Tibial artery (tissue), 4 donors: ENCODE measurements at regions not wholly inside any gene's neighbourhood (a gene's known extent, or its start where the extent isn't known, plus 50 kb on each side); places are given as distances from the start of the nearest gene placed in this dataset.

Source experiments
- DNase-seq, 2 donors: peaks; one replicate each; pipeline ENCODE4 v3.0.0-alpha.2; 2019
- H3K27ac ChIP-seq, 2 donors: fragments of 200-600 bp; sonication (generic) in 1 of 2; 1 replicate in 1 of 2; 2 replicates in 1 of 2; pipeline ENCODE4 v1.5.1; 2018 to 2019; ENCODE audit warnings: mild to moderate bottlenecking in 1 of 2
- H3K27me3 ChIP-seq, 2 donors: fragments of 200-600 bp; sonication (generic) in 1 of 2; one replicate each; pipeline versions ENCODE4 v1.5.1 to v1.6.0; 2016 to 2019
- H3K36me3 ChIP-seq, 3 donors: fragments of 200-600 bp; sonication (generic) in 2 of 3; one replicate each; pipeline ENCODE4 v1.5.1; 2016 to 2019; ENCODE audit warnings: mild to moderate bottlenecking in 2 of 3
- H3K4me1 ChIP-seq, 4 donors: fragments of 200-600 bp; sonication (generic) in 2 of 4; 1 replicate in 3 of 4; 2 replicates in 1 of 4; pipeline ENCODE4 v1.5.1; 2016 to 2019
- H3K4me3 ChIP-seq, 2 donors: fragments of 200-600 bp; sonication (generic) in 1 of 2; 1 replicate in 1 of 2; 2 replicates in 1 of 2; pipeline ENCODE4 v1.5.1; 2018 to 2019; ENCODE audit warnings: mild to moderate bottlenecking in 2 of 2
- H3K9me3 ChIP-seq, 3 donors: fragments of 200-600 bp; sonication (generic) in 1 of 3; one replicate each; pipeline ENCODE4 v1.5.1; 2016 to 2019
- CTCF ChIP-seq, 2 experiments: fragments of 200-600 bp in 1 of 2; fragments of 450-650 bp in 1 of 2; IDR thresholded peaks; one replicate each; pipeline ENCODE4 v1.5.1; 2017 to 2019; ENCODE audit warnings: antibody characterized with exemption in 2 of 2, mild to moderate bottlenecking in 1 of 2, moderate library complexity in 1 of 2
- intact Hi-C: fragments of 100-400 bp; cut with DNase I; formaldehyde crosslinking; loops from one replicate; pipeline ENCODE4 v1.15.0; 2023; ENCODE audit warnings: low total_unique reads

DNA sequence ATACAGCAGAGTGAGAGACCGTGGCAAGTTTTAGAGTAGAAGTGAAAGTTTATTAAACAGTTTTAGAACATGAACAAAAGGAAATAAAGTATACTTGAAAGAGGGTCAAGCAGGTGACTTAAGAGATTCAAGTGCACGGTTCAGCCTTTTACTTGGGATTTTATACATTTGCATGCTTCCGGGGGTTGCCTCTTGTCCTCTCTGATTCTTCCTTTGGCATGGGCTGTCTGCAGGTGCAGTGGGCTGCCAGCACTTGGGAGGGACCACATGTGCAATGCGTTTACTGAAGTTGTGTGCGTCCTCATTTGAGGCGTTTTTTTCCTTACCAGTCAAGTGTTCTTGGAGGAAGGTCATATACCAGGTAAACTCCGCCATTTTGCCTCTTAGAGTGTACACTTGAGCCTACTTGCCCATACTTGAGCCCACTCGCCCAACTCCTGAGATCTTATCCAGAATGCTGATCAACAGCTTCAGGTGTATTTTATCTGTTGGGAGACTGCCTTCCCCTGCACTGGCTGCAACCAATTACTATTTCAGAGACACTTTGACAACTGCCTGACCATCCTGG is 195.2 kb downstream of the IRX5 start:
- no peaks in the 10 kb centered on the region for H3K27me3 ChIP-seq
- H3K36me3 ChIP-seq: no peaks in the 10 kb centered on the region
- no peak for DNase-seq
- H3K27ac ChIP-seq: no peak overlapping the region
- no peak for TF ChIP-seq CTCF (IDR thresholded peaks at IDR 0.05)
- intact Hi-C loops: no loop called here
- H3K9me3 ChIP-seq: peaks cover 0 to 12% (median 6%) of the 10 kb centered on the region in 3 donors
- no peak overlapping the region for H3K4me3 ChIP-seq
- H3K4me1 ChIP-seq: peaks cover 0 to 1% (median 0%) of the 10 kb centered on the region in 4 donors

DNA sequence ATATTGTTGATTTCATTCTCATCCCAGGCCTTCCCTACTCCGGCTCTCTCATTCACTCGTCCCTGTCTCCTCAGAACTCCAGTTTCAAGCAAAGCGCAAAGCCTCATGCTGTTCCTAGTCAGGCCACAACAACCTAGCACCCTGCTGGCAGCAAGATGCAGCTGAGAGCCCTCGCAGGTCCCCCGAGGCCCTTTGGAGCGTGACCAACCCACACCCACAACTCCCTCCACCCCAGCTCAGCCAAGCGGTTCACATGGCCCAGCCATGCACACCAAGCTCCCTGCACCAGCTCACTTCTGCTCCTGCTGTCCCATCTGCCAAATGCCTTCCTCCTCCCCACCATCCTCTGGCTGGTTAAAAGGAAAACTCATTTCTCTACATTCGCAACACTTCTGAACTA is 195.8 kb downstream of the IRX5 start:
- Histone ChIP-seq H3K36me3 (no peaks in the 10 kb centered on the region), H3K4me3 (no peak overlapping the region), H3K27ac (no peak overlapping the region), H3K9me3 (peaks cover 0 to 12% (median 6%) of the 10 kb centered on the region in 3 donors), H3K27me3 (no peaks in the 10 kb centered on the region), H3K4me1 (no peaks in the 10 kb centered on the region)
- DNase-seq: no peak
- TF ChIP-seq CTCF (IDR thresholded peaks at IDR 0.05): no peak
- intact Hi-C loops: no loop called here

DNA sequence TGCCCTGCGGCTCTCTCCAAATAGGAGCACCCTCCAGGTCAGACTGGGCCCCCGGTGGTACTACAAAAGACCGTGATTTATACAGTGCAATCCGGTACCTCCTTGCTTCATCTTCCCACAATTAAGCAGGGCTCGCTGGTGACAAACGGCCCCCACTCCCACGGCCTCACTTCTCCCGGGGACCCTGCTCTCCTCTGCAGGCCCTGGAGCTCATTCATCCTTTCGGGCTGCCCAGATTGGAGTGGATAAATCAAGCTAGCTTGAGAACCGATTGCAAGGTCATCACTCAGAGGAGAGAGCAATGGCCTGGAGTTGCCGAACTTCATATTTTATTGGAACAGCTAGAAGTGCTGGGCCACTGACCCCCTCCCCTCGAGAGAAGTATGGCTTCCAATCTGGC is 193.5 kb upstream of the IRX6 start:
- H3K27ac ChIP-seq: no peak overlapping the region
- TF ChIP-seq CTCF (IDR thresholded peaks at IDR 0.05): no peak
- no peaks in the 10 kb centered on the region for H3K4me1 ChIP-seq
- no peaks in the 10 kb centered on the region for H3K27me3 ChIP-seq
- intact Hi-C loops: no loop called here
- DNase-seq: no peak
- H3K36me3 ChIP-seq: no peaks in the 10 kb centered on the region
- no peak overlapping the region for H3K4me3 ChIP-seq
- H3K9me3 ChIP-seq: no peaks in the 10 kb centered on the region

DNA sequence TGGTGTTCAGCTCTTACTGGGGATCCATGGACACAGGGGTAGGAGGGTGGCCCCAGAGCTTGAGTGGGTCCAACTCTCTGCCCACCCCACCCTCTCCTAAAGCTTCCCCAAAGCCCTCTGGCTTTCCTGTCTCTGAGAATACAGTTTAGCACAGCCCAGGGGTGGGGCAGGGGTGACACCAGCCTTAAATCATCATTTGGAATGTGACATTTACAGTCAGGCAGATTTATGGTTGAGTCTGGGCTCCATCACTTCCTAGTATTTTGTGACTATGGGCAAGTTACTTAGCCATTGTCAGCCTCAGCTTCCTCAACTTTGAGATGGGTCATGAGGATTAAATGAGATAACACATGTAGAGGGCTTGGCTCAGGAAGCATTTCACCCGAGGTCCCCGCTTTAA is 193.1 kb upstream of the IRX6 start:
- intact Hi-C loops: no loop called here
- no peak overlapping the region for H3K4me3 ChIP-seq
- TF ChIP-seq CTCF (IDR thresholded peaks at IDR 0.05): no peak

DNA sequence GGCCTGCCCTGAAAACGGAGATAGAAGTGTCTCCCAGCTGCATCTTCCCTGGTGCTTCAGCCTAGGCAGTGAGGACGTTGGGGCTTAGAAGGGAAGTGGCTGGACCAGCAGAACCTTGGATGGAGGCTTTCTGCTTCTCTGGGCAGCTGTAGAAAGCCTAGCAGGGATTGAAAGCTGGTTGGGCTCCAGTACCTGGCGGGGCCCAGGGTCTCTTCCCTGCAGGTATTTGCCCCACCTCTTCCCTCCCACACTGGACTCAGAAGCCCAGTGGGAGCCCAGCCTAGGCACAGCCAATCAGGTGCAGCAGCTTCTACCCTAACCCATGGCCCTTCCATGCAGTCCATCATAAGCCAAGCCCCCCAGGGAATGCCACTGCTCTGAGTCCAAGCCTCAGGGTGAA is 190.3 kb upstream of the IRX6 start:
- Histone ChIP-seq H3K36me3 (no peaks in the 10 kb centered on the region), H3K4me3 (no peak overlapping the region), H3K27ac (no peak overlapping the region), H3K9me3 (no peaks in the 10 kb centered on the region), H3K4me1 (no peaks in the 10 kb centered on the region), H3K27me3 (no peaks in the 10 kb centered on the region)
- no peak for DNase-seq
- intact Hi-C loops: no loop called here
- no peak for TF ChIP-seq CTCF (IDR thresholded peaks at IDR 0.05)

More for the DNA sequence above, 193.1 kb upstream of the IRX6 start:
- no peaks in the 10 kb centered on the region for H3K9me3 ChIP-seq
- H3K27ac ChIP-seq: no peak overlapping the region
- no peaks in the 10 kb centered on the region for H3K27me3 ChIP-seq
- no peaks in the 10 kb centered on the region for H3K4me1 ChIP-seq
- no peaks in the 10 kb centered on the region for H3K36me3 ChIP-seq
- DNase-seq: no peak
